GM06990 (cell line): ENCODE measurements at regions not wholly inside any gene's neighbourhood (a gene's known extent, or its start where the extent isn't known, plus 50 kb on each side); places are given as distances from the start of the nearest gene placed in this dataset.

Source experiments
- DNase-seq: peaks from one replicate; pipeline ENCODE4 v3.0.0-alpha.2; 2011; ENCODE audit not compliant: insufficient read length; ENCODE audit errors: extremely low read depth
- H3K27me3 ChIP-seq: replicated peaks from 2 replicates; pipeline ENCODE4 v1.6.0; 2011; ENCODE audit warnings: low read length; ENCODE audit not compliant: control insufficient read depth, insufficient read depth
- H3K36me3 ChIP-seq: 2 replicates; pipeline ENCODE4 v1.5.1; 2011; ENCODE audit warnings: low read length; ENCODE audit not compliant: control insufficient read depth, insufficient read depth
- H3K4me3 ChIP-seq: replicated peaks from 2 replicates; pipeline ENCODE4 v1.5.1; 2011; ENCODE audit warnings: low read depth, mild to moderate bottlenecking, control low read depth, low read length
- CTCF ChIP-seq: IDR thresholded peaks from 2 replicates; pipeline ENCODE4 v1.5.1; 2011; ENCODE audit warnings: low read length, control low read depth, mild to moderate bottlenecking, inconsistent platforms; ENCODE audit not compliant: insufficient read depth, poor library complexity, severe bottlenecking

GRCh38 chr3:150096700-150097587 lies 126.2 kb upstream of the PFN2 start:
- Histone ChIP-seq H3K27me3 (no peaks in the 10 kb centered on the region), H3K36me3 (no peaks in the 10 kb centered on the region), H3K4me3 (no peak overlapping the region)
- DNase-seq, result no peak
- no peak for TF ChIP-seq CTCF

GRCh38 chr3:150094150-150094933 lies 123.6 kb upstream of the PFN2 start:
- DNase-seq, result no peak
- H3K4me3 ChIP-seq, result no peak overlapping the region
- no peak for TF ChIP-seq CTCF
- no peaks in the 10 kb centered on the region for H3K27me3 ChIP-seq
- H3K36me3 ChIP-seq, result no peaks in the 10 kb centered on the region

- Histone ChIP-seq H3K4me3 (no peak overlapping the region), H3K27me3 (no peaks in the 10 kb centered on the region), H3K36me3 (no peaks in the 10 kb centered on the region)
- TF ChIP-seq CTCF, result no peak
- DNase-seq, result no peak
Measured at GRCh38 chr3:150091626-150092025, 120.9 kb upstream of the PFN2 start.

GRCh38 chr3:150090877-150091276 lies 120.2 kb upstream of the PFN2 start:
- H3K4me3 ChIP-seq, result no peak overlapping the region
- H3K36me3 ChIP-seq, result no peaks in the 10 kb centered on the region
- no peak for TF ChIP-seq CTCF
- H3K27me3 ChIP-seq, result no peaks in the 10 kb centered on the region
- DNase-seq, result no peak

- H3K27me3 ChIP-seq, result no peaks in the 10 kb centered on the region
- no peak for DNase-seq
- TF ChIP-seq CTCF, result no peak
- no peaks in the 10 kb centered on the region for H3K36me3 ChIP-seq
- no peak overlapping the region for H3K4me3 ChIP-seq
Measured at GRCh38 chr3:150090006-150090405, 119.3 kb upstream of the PFN2 start.
